ENCODE measurements at regions not wholly inside any gene's neighbourhood (a gene's known extent, or its start where the extent isn't known, plus 50 kb on each side); places are given as distances from the start of the nearest gene placed in this dataset.

DNA sequence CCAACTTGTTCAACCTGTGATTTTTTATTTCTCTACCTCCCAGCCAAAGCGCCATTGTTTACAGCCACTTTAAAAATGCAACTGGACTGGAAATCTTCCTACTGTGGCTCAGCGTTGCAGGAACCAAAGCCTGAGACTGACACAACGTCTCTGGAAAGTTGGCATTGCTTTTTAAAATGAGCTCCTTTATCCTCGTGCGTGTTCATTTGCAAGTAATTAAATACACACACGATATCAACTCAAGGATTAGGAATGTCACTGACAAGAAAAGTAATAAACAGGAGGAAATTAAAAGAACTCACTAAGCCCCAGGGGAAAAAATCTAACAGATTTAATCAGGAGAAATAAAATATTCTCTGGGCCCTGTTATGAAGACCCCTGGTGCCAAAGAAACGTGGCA, 184.6 kb upstream of the IRS2 start:
- TF ChIP-seq, protein P1, sequence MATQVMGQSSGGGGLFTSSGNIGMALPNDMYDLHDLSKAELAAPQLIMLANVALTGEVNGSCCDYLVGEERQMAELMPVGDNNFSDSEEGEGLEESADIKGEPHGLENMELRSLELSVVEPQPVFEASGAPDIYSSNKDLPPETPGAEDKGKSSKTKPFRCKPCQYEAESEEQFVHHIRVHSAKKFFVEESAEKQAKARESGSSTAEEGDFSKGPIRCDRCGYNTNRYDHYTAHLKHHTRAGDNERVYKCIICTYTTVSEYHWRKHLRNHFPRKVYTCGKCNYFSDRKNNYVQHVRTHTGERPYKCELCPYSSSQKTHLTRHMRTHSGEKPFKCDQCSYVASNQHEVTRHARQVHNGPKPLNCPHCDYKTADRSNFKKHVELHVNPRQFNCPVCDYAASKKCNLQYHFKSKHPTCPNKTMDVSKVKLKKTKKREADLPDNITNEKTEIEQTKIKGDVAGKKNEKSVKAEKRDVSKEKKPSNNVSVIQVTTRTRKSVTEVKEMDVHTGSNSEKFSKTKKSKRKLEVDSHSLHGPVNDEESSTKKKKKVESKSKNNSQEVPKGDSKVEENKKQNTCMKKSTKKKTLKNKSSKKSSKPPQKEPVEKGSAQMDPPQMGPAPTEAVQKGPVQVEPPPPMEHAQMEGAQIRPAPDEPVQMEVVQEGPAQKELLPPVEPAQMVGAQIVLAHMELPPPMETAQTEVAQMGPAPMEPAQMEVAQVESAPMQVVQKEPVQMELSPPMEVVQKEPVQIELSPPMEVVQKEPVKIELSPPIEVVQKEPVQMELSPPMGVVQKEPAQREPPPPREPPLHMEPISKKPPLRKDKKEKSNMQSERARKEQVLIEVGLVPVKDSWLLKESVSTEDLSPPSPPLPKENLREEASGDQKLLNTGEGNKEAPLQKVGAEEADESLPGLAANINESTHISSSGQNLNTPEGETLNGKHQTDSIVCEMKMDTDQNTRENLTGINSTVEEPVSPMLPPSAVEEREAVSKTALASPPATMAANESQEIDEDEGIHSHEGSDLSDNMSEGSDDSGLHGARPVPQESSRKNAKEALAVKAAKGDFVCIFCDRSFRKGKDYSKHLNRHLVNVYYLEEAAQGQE (IDR thresholded peaks at IDR 0.05; ENCODE audit: insufficient read depth in 1 of 2, low read depth in 2 of 2, low read length in 1 of 2) = no peak
- TF ChIP-seq, protein P2, sequence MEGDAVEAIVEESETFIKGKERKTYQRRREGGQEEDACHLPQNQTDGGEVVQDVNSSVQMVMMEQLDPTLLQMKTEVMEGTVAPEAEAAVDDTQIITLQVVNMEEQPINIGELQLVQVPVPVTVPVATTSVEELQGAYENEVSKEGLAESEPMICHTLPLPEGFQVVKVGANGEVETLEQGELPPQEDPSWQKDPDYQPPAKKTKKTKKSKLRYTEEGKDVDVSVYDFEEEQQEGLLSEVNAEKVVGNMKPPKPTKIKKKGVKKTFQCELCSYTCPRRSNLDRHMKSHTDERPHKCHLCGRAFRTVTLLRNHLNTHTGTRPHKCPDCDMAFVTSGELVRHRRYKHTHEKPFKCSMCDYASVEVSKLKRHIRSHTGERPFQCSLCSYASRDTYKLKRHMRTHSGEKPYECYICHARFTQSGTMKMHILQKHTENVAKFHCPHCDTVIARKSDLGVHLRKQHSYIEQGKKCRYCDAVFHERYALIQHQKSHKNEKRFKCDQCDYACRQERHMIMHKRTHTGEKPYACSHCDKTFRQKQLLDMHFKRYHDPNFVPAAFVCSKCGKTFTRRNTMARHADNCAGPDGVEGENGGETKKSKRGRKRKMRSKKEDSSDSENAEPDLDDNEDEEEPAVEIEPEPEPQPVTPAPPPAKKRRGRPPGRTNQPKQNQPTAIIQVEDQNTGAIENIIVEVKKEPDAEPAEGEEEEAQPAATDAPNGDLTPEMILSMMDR (IDR thresholded peaks at IDR 0.05) = no peak
- TF ChIP-seq POLR2AphosphoS5 (IDR thresholded peaks at IDR 0.05; ENCODE audit: low read depth, low read length) = no peak
- no peak for TF ChIP-seq TCF7L2 (IDR thresholded peaks at IDR 0.05; ENCODE audit: low read depth, low read length)
- TF ChIP-seq SIN3A (IDR thresholded peaks at IDR 0.05; ENCODE audit: borderline replicate concordance, insufficient read depth, low read depth, low read length) = no peak
